GM21619 (cell line): ENCODE measurements at regions not wholly inside any gene's neighbourhood (a gene's known extent, or its start where the extent isn't known, plus 50 kb on each side); places are given as distances from the start of the nearest gene placed in this dataset.
"Not testable (repeated sequence)": the region's sequence is repeated elsewhere in the genome, so short reads cannot be mapped to it uniquely, and the experiment has no call there.

ENCODE experiments used
- ATAC-seq: cut with Tn5 transposase; IDR thresholded peaks from one replicate; pipeline ENCODE4 v1.9.1; 2021; ENCODE audit not compliant: unreplicated experiment

DNA sequence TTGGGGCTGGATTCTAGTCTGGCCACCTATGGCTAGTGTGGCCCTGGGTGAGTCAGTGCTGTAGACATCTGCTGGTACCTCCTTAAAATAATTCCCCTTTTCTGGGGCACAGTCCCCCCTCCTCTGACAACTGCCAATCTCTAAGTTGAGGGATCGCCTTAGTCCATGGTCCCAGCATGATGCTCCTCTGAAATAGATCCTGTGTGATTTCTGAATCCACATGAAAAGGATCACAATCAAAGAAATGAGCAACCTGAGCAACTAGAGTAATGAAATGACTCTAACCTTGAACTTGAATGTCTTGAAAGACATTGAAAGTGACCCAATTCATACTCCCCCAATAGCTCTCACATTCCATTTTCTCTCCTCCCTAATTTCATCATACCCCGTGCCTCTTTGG is 332.5 kb downstream of the VRK1 start:
- ATAC-seq: no peak

DNA sequence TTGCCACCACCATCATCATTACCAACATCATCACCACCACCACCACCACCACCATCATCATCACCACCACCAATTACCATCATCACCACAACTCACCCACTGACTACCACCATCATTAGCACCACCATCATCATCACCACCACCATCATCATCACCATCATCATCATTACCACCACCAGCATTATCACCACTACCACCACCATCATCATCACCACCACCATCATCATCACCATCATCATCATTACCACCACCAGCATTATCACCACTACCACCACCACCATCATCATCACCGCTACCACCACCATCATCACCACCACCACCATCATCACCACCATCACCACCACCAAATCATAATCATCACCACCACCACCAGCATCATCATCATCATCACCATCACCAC is 338.7 kb downstream of the VRK1 start:
- ATAC-seq: not testable (repeated sequence)

DNA sequence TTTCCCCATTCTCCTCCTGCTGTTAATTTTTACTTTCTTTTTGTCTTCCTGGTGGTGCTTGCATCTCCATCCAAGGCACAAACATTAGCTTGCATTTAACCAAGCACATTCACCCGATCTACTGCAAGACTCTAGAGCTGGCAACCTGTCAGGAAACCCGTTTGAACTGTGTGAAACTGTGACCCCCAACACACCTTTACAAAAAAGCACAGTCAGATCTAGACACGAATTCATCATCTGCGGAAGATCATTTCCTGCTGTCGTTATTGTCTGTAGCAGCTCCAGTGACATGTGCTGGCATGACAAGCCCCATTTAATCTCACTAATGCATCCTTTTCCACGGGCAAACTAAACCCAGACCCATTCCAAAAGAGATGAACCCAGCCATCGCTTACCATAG is 340.5 kb downstream of the VRK1 start:
- no peak for ATAC-seq

DNA sequence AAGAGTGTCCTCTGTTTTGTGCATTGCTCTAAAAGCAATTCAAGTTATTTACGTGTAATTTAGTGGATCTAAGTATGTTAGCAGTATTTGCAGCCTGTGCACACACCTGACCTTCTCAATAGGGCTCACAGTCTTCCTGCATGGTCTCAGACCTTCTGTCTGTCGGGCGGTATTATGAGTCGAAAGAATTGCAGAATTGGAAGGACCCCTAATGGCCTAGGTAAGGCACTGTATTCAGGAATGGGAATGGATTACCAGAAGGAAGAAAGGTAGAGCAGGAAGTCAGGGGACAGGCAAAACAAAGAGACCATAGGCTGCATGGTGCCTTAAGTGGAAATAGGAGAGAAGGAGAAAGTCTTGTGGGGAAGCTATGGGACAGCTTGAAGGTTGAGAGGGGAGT is 341.6 kb downstream of the VRK1 start:
- ATAC-seq: no peak

DNA sequence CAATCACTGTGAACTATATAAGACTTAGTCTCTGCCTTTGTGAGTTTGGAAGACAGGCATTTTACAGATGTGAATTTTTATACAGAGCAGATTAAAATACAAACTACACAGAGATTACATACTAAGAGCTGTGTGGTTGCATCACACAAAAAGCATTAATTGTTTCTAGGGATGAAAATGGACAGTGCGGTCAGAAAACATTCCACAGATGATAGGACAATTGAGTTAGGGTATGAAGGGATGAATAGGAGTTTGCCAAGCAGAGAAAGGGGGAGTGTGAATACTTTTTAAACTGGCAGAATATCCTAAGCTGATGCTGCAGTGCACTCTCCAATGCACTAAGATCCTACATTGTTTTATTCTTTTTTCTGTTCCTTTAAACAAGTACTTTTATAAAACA is 345.8 kb downstream of the VRK1 start:
- no peak for ATAC-seq

DNA sequence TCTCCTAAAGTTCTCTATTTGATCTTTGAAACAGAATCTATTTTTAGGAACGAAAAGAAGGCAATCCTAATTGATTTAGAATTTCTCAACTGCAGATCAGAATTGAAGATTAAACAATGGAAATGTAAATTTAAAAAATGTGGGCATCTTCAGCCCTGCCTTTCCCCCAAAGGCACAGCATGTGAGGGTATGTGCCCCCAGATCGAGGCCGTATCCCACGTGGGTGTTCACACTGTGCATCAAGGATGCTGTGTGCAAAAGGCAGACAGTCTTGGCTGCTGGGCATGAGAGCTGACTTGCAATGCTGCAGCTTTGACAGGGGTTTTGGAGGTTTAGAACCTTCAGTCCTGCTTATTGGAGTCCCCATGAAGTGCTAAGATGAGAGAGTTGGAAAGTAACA is 346.3 kb downstream of the VRK1 start:
- no peak for ATAC-seq

DNA sequence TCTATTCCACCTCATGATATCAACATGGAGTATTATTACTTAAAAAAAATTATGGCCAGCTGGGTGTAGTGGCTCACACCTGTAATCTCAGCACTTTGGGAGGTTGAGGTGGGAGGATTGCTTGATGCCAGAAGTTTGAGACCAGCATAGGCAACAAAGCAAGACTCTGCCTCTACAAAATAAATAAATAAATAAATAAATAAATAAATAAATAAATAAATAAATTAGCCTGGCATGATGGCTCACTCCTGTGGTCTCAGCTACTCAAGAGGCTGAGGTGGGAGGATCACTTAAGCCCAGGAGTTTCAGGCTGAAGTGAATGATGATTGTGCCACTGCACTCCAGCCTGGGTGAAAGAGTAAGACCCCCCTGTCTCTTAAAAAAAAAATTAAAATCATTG is 350.8 kb downstream of the VRK1 start:
- ATAC-seq: not testable (repeated sequence)

DNA sequence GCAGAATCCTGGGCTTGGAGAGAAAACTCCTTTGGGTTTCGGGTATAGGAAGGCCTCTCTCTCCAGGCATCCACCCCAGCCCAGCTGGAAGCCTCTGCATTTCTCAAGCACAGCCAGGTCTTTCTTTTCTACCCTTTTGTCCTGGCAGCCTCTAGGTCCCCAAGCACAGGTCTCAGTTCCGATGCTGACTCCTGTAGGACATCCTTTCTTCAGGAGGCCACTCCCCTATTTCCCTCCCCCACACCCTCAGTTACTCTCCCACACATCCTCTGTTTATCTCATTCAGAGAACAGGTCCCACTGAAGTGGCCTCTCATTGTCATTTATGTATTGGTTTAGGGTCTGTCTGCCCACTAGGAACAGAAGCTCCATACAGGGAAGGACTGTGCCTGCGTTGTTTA is 352.6 kb downstream of the VRK1 start:
- ATAC-seq: no peak

DNA sequence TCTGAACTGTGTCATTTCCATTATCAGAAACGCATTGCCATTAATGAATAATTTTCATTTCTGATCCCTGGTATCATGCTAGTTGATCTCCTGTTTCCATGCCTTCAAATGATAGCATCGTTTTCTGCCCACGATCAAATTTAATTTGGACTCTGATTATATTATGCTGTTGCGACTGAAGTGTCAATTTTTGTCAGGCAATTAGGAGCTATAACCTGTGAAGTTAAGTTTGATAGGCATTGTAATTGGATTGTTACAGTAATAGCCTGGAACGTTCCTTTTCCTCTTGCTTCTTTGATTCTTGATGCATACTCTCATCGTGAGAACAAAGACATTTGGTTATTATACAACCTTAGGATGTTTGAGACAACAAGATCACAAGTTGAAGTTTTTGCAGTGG is 356.3 kb downstream of the VRK1 start:
- no peak for ATAC-seq

DNA sequence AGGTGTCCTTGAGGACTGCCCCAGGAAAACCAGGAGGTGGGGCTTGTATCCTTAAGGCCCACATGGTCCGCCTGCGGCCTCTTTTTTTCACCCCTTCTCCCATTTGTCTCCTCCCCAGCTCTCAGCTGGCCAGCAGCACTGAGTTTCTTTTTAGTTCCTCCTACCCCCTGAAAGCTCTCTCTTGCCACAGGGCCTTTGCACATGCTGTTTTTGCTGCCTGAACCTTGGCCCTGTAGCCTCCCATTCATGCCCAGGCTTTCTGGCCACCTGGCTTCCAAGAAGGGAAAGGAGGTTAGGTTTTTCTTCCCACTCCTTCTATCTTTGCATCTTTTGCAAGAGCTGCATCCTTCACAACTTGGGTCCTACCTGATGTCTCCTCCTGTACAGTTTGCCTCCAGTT is 358.1 kb downstream of the VRK1 start:
- ATAC-seq: no peak

DNA sequence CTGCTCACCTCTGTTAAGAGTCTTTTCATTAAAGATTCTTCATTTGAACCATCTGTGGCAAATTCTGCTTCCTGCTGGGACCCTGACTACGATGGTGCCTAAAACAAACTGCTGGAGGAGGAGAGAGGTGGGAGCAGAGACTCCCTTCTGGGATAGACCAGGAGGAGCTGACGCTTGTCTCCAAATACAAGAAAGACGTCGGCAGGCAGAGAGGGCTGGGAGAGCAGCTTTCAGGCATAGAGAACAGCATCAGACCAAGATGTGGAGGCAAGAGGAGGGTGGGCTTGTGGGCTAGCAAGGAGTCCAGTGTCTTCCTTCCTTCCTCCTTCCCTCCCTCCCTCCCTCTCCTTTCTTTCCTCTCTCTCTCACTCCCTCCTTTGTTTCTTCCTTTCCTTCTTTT is 358.6 kb downstream of the VRK1 start:
- ATAC-seq: no peak

DNA sequence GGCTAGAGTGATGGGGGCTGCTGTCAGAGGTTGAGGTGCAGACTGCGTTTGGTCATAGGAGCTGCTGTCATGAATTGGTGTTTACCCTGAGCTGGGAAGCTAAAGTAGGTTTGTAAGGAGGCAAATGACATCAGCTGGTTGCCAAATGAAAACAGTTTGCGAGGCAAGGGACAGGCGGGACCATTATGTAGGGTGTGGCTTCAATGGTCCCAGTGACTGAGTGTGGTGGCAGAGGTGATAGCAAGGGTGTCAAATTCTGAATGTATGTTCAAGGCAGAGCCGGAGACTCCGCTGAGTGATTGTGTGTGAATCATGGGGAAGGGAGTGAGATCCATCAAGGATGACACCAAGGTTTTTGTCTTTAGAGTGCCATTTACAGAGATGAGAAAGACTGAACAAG is 359.5 kb downstream of the VRK1 start:
- ATAC-seq: no peak

DNA sequence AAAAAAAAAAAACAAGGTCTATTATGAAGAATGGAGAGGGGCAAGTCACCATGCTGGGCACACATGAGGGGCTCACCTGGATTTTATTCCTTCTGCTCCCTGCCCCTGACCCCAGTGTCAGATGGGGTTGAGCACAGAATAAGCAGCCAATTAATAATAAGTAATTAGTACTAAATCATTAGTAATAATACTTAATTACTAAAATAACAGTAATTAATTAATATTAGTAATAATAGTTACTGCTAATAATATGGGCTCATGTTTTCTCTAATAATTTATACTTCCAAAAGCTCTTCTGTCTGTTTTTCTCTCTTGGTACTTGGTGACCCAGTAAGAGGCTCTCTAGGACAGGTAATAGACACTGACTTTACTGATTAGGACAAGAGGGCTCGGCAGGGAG is 360.9 kb downstream of the VRK1 start:
- no peak for ATAC-seq

DNA sequence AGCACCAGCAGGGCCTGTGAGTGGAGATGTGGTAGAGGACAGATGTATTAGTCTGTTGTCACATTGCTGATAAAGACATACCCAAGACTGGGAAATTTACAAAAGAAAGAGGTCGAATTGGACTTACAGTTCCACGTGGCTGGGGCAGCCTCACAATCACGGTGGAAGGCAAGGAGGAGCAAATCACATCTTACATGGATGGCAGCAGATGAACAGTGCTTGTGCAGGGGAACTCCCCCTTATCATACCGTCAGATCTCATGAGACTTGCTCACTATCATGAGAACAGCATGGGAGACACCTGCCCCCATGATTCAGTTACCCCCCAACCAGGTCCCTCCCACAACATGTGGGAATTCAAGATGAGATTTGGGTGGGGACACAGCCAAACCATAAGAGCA is 361.9 kb downstream of the VRK1 start:
- ATAC-seq: no peak

DNA sequence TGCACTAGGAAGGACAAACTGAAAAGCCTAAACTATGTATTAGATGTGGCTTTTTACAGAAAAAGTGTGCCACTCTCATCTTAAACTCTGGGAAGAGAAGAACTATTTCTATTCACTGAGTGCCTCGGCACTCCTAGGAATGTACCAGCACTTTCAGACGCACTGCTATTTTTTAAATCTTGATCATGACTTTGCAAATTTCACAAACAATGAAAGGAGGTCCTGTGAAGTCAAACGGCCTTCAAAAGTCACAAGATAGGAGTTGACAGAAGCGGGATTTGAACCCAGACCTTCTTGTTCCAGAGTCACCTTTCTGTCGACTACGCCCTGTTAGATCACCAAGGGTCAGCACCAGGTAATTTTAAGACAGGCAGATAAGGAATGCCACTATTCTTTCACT is 365.4 kb downstream of the VRK1 start:
- ATAC-seq: no peak

DNA sequence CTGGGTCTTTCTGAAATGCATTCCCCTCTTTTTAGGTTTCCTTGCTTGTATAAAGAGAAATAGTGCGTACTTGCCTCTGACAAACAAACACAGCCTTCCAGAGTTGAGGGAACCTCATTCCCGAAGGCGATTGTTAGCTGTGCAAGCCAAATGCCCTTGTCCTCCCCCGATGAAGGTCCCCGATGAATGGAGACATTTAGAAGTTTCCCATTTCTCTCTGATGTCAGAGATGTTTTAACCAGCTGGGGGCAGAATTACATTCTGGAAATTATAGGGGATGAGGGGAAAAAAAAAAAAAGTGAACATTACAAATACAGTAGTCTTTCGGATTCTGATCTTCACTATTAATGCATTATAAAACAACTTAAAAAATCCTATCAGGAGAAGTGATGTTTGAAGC is 366.8 kb downstream of the VRK1 start:
- ATAC-seq: no peak

DNA sequence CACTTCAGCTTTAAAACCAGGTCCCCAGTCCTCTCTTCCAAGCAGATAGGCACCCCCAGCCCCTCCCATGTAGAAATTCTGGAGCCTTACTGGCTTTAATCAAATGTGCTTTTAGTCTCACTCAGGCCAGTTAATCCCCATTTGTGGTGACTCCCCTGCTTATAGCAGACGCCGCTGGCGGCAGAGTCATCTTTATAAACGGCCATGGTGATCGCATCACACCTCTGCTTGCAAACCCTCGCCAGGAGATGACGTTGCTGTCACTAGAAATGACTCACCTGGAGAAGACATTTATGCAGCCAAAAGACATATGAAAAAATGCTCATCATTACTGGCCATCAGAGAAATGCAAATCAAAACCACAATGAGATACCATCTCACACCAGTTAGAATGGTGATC is 369.3 kb downstream of the VRK1 start:
- ATAC-seq: no peak

DNA sequence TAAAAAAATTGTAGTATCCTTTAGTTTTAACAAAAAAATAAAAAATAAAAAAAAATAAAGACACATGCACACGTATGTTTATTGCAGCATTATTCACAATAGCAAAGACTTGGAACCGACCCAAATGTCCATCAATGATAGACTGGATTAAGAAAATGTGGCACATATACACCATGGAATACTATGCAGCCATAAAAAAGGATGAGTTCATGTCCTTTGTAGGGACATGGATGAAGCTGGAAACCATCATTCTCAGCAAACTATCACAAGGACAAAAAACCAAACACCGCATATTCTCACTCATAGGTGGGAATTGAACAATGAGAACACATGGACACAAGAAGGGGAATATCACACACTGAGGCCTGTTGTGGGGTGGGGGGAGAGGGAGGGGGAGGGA is 370.4 kb downstream of the VRK1 start:
- not testable (repeated sequence) for ATAC-seq

DNA sequence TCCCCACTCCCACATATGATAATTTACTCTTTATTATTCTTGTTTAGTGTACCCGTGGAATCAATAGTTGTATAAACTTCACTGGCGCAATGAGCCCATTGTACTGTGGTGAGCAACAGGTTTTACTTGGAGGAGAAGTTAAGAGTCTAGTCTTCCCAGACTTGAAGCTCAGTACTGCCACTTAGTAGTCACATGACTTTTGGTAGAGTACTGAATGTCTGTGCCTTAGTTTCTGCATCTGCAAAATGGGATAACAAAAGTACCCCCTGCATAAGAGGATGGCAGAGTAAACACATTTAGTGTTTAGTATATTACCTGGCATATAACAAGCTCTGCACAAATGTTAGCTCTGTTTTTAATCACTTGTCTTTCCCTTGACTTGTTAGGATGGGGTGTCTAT is 375.5 kb downstream of the VRK1 start:
- ATAC-seq: no peak

DNA sequence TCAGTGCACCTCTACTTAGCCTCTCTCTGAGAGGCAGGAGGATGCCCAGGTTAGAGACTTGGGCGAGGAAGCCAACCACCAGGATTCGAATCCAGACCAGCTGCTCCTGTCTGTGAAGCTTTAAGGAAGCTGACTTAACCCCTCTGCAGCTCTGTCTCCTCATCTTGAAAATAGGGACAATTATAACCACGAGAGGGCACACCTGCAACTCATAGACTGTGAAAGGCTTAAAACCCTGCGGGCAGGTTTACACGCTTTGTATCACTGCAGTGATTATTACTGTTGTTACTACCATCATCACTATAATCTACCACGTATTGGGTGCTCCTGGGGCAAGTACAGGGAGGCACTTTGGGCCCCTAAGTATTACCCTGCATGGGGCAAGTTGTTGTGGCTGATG is 379.8 kb downstream of the VRK1 start:
- ATAC-seq: no peak

DNA sequence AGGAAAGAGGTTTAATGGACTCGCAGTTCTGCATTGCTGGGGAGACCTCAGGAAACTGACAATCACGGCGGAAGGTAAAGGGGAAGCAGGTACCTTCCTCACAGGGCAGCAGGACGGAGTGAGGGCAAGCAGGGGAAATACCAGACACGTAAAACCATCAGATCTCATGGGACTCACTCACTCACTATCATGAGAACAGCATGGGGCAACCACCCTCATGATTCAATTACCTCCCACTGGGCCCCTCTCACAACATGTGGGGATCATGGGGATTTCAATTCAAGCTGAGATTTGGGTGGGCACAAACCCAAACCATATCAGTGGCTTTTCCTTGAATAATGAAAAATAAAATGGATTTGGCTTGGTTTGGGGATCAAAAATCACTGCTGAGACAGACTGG is 380.5 kb downstream of the VRK1 start:
- ATAC-seq: peak; percentile 68

DNA sequence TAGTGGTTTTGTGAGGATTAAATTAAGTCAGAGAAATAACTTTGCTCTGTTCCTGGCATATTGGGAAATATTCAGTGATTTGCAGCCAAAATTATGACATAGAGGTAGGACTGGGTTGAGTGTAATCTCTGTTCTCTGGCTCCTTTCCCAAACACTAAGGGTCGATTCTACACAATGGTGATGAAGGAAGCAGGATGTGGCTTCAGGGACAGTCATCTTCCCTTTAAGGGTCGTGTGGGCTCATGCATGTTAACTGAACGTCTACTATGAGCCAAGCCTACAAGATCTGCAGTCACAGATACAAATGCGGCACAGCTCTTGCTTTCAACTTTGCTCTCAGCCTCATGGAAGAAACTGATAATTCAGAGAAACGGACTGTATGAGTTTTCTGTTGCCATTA is 381.6 kb downstream of the VRK1 start:
- ATAC-seq: no peak

DNA sequence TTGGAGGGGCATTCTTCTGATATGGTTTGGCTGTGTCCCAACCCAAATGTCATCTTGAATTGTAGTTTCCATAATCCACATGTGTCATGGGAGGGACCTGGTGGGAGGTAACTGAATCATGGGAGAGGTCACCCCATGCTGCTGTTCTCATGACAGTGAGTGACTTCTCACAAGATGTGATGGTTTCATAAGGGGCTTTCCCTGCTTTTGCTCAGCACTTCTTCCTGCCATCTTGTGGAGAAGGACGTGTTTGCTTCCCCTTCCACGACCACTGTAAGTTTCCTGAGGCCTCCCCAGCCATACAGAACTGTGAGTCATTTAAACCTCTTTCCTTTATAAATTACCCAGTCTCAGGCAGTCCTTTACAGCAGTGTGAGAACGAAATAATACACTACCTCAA is 382.4 kb downstream of the VRK1 start:
- ATAC-seq: no peak
